Tibial nerve (tissue), 3 donors: ENCODE measurements at regions not wholly inside any gene's neighbourhood (a gene's known extent, or its start where the extent isn't known, plus 50 kb on each side); places are given as distances from the start of the nearest gene placed in this dataset.

Experiments used
- CTCF ChIP-seq, 5 experiments: fragments of 200-600 bp in 3 of 5; fragments of 450-650 bp in 2 of 5; sonication (generic) in 3 of 5; IDR thresholded peaks; one replicate each; pipeline ENCODE4 v1.5.1; 2016 to 2019; ENCODE audit warnings: antibody characterized with exemption in 5 of 5, mild to moderate bottlenecking in 3 of 5, moderate library complexity in 2 of 5
- POLR2A ChIP-seq, 2 donors: fragments of 450-650 bp; IDR thresholded peaks; one replicate each; pipeline ENCODE4 v1.6.1; 2017; ENCODE audit warnings: antibody characterized with exemption in 2 of 2, mild to moderate bottlenecking in 2 of 2, moderate library complexity in 2 of 2

GRCh38 chr4:1502501-1502886 is 96.3 kb upstream of the NKX1-1 start:
- TF ChIP-seq CTCF (IDR thresholded peaks at IDR 0.05) (no peak), POLR2A (IDR thresholded peaks at IDR 0.05) (no peak)
